ENCODE measurements at regions not wholly inside any gene's neighbourhood (a gene's known extent, or its start where the extent isn't known, plus 50 kb on each side); places are given as distances from the start of the nearest gene placed in this dataset.

DNA sequence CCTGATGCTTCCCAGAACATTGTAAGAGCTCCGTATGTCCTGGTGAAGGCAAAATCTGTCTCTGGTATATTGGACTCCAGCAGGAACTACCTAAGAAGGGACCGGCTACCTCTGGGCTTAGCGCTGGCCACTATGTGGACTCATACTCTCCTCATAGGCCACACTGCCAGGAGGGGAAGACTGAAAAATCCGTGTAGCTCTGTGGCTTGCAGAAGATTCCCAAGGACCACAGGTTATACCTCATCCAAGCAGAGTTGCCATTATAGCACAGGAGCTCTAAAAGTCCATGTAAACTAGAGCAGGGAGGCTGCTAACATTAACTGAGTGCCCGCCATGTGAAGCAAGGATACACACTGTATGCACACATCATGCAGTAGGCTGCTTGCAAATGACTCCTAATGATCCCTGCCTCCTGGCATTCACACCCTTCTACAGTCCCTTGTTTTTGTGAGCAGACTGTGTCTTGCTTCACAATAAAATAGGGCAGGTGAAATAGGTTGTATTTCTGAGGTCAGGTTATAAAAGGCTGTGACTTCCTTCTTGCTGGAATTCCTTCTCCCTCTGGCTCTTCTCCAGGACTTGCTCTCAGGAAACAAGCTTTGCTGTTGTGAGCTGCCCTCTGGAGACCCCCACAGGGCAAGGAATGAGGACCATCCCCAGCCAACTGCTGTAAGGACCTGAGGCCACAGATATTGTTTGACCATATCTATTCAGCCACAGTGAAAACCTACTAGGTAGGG lies 192.6 kb upstream of the UBL3 start:
- H3K9ac ChIP-seq (ENCODE audit: low read length): no peak overlapping the region
- H3K4me2 ChIP-seq (replicated peaks; ENCODE audit: low read depth, low read length, poor library complexity, severe bottlenecking): no peak overlapping the region
- no peaks in the 10 kb centered on the region for H3K79me2 ChIP-seq (ENCODE audit: control insufficient read depth, insufficient read depth, low read length)
- peaks cover 0 to 11% (median 3%) of the 10 kb centered on the region in 4 experiments for H3K27me3 ChIP-seq (replicated peaks in 1 of 4; ENCODE audit: control extremely low read depth in 1 of 4, control insufficient read depth in 3 of 4, insufficient read depth in 4 of 4, low read length in 3 of 4)
- H3K27ac Mint-ChIP-seq: no peak overlapping the region
- CTCF ChIA-PET: interaction anchor here (0.8 kb wide), 1 partner anchor 58 kb away, joined by 4 read pairs; no protein-coding TSS in a partner anchor
- WGBS (ENCODE audit: insufficient coverage): 87% methylated on average over 3 of the region's 5 CpGs
- H3K36me3 ChIP-seq (replicated peaks in 1 of 2; ENCODE audit: control extremely low read depth in 1 of 2, control insufficient read depth in 1 of 2, extremely low read depth in 1 of 2, insufficient read depth in 2 of 2, low read length in 1 of 2): no peaks in the 10 kb centered on the region
- TF ChIP-seq EZH2 (IDR thresholded peaks at IDR 0.05; ENCODE audit: borderline replicate concordance, insufficient read depth, low read depth, low read length, poor library complexity, severe bottlenecking): no peak
- TF ChIP-seq, protein P1, sequence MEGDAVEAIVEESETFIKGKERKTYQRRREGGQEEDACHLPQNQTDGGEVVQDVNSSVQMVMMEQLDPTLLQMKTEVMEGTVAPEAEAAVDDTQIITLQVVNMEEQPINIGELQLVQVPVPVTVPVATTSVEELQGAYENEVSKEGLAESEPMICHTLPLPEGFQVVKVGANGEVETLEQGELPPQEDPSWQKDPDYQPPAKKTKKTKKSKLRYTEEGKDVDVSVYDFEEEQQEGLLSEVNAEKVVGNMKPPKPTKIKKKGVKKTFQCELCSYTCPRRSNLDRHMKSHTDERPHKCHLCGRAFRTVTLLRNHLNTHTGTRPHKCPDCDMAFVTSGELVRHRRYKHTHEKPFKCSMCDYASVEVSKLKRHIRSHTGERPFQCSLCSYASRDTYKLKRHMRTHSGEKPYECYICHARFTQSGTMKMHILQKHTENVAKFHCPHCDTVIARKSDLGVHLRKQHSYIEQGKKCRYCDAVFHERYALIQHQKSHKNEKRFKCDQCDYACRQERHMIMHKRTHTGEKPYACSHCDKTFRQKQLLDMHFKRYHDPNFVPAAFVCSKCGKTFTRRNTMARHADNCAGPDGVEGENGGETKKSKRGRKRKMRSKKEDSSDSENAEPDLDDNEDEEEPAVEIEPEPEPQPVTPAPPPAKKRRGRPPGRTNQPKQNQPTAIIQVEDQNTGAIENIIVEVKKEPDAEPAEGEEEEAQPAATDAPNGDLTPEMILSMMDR (IDR thresholded peaks at IDR 0.05): no peak
- H3K9me3 ChIP-seq (ENCODE audit: control extremely low read depth in 1 of 3, control insufficient read depth in 2 of 3, insufficient read depth in 1 of 3, low read length in 2 of 3): no peaks in the 10 kb centered on the region
- intact Hi-C loops (cut with micrococcal nuclease): no loop called here
- no peaks in the 10 kb centered on the region for H3K9me3 Mint-ChIP-seq (ENCODE audit: insufficient read depth)
- H3K4me3 ChIP-seq (ENCODE audit: control extremely low read depth in 1 of 5, extremely low read depth in 1 of 5, insufficient read depth in 1 of 5, low read depth in 2 of 5, low read length in 4 of 5): no peak overlapping the region
- H2AFZ ChIP-seq (ENCODE audit: insufficient read depth, low read depth, low read length, poor library complexity, severe bottlenecking): no peak overlapping the region
- ATAC-seq (ENCODE audit: low read depth) (no peak), DNase-seq (no peak)
- no peaks in the 10 kb centered on the region for H4K20me1 ChIP-seq (ENCODE audit: control insufficient read depth, insufficient read depth, low read length, poor library complexity, severe bottlenecking)
- POLR2A ChIA-PET: no interaction called here
- H3K4me1 Mint-ChIP-seq: peaks cover 2% of the 10 kb centered on the region
- peaks cover 25% of the 10 kb centered on the region for H3K27me3 Mint-ChIP-seq
- no peak overlapping the region for H3K27ac ChIP-seq (ENCODE audit: low read length in 2 of 2)
- H3K4me3 Mint-ChIP-seq: no peak overlapping the region
- H3K4me1 ChIP-seq (ENCODE audit: control insufficient read depth in 2 of 2, insufficient read depth in 2 of 2, low read length in 2 of 2): no peaks in the 10 kb centered on the region

DNA sequence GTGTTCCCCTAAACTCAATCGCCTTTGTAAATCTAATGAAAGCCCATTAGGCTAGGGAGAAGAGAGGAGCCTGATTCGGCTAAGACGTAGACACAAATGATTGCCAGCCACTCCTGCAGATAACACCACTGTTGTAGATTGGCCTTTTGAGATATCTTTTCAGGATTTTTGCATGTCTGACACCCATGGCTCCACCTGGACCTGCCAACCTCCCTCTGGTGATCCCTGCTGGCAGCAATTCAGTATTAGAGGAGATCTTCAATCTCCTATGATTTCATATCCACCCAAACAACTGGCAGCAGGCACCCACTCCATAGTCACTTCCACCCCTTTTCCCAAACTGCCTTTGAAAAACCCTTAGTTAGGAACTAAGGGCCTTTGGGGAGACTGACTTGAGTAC lies 191.9 kb upstream of the UBL3 start:
- Histone ChIP-seq H3K27me3 (replicated peaks in 1 of 4; ENCODE audit: control extremely low read depth in 1 of 4, control insufficient read depth in 3 of 4, insufficient read depth in 4 of 4, low read length in 3 of 4) (peaks cover 0 to 11% (median 3%) of the 10 kb centered on the region in 4 experiments), H3K79me2 (ENCODE audit: control insufficient read depth, insufficient read depth, low read length) (no peaks in the 10 kb centered on the region), H4K20me1 (ENCODE audit: control insufficient read depth, insufficient read depth, low read length, poor library complexity, severe bottlenecking) (no peaks in the 10 kb centered on the region), H2AFZ (ENCODE audit: insufficient read depth, low read depth, low read length, poor library complexity, severe bottlenecking) (no peak overlapping the region), H3K4me3 (ENCODE audit: control extremely low read depth in 1 of 5, extremely low read depth in 1 of 5, insufficient read depth in 1 of 5, low read depth in 2 of 5, low read length in 4 of 5) (no peak overlapping the region), H3K27ac (ENCODE audit: low read length in 2 of 2) (no peak overlapping the region), H3K9ac (ENCODE audit: low read length) (no peak overlapping the region), H3K4me2 (replicated peaks; ENCODE audit: low read depth, low read length, poor library complexity, severe bottlenecking) (no peak overlapping the region), H3K9me3 (ENCODE audit: control extremely low read depth in 1 of 3, control insufficient read depth in 2 of 3, insufficient read depth in 1 of 3, low read length in 2 of 3) (no peaks in the 10 kb centered on the region), H3K4me1 (ENCODE audit: control insufficient read depth in 2 of 2, insufficient read depth in 2 of 2, low read length in 2 of 2) (no peaks in the 10 kb centered on the region), H3K36me3 (replicated peaks in 1 of 2; ENCODE audit: control extremely low read depth in 1 of 2, control insufficient read depth in 1 of 2, extremely low read depth in 1 of 2, insufficient read depth in 2 of 2, low read length in 1 of 2) (no peaks in the 10 kb centered on the region)
- H3K9me3 Mint-ChIP-seq (ENCODE audit: insufficient read depth): no peaks in the 10 kb centered on the region
- ATAC-seq (ENCODE audit: low read depth) (no peak), DNase-seq (no peak)
- H3K27me3 Mint-ChIP-seq: peaks cover 31% of the 10 kb centered on the region
- intact Hi-C loops (cut with micrococcal nuclease): no loop called here
- CTCF ChIA-PET: no interaction called here
- no CpG with 5 or more reads among the region's 3 CpGs for WGBS (ENCODE audit: insufficient coverage)
- TF ChIP-seq, protein P1 (IDR thresholded peaks at IDR 0.05): no peak
- no peak for TF ChIP-seq EZH2 (IDR thresholded peaks at IDR 0.05; ENCODE audit: borderline replicate concordance, insufficient read depth, low read depth, low read length, poor library complexity, severe bottlenecking)
- POLR2A ChIA-PET: no interaction called here
- peaks cover 2% of the 10 kb centered on the region for H3K4me1 Mint-ChIP-seq
- no peak overlapping the region for H3K27ac Mint-ChIP-seq
- H3K4me3 Mint-ChIP-seq: no peak overlapping the region

All from B cell (primary cell).